H9 (cell line): ENCODE measurements at regions not wholly inside any gene's neighbourhood (a gene's known extent, or its start where the extent isn't known, plus 50 kb on each side); places are given as distances from the start of the nearest gene placed in this dataset.

Source experiments
- DNase-seq: peaks from one replicate; pipeline ENCODE4 v3.0.0-alpha.2; 2017
- H2AFZ ChIP-seq: one replicate; pipeline ENCODE4 v1.6.1; 2013; ENCODE audit warnings: mild to moderate bottlenecking, low read length, control low read depth, moderate library complexity
- H2AK5ac ChIP-seq: 2 replicates; pipeline ENCODE4 v1.6.1; 2013; ENCODE audit warnings: low read length, control low read depth, mixed read lengths; ENCODE audit not compliant: insufficient read length
- H2BK120ac ChIP-seq: one replicate; pipeline ENCODE4 v1.6.1; 2013; ENCODE audit warnings: low read depth, mild to moderate bottlenecking, low read length, control low read depth, inconsistent platforms; ENCODE audit not compliant: poor library complexity, severe bottlenecking
- H2BK12ac ChIP-seq: 2 replicates; pipeline ENCODE4 v1.6.1; 2013; ENCODE audit warnings: low read length, control low read depth, mixed read lengths, low read depth; ENCODE audit not compliant: insufficient read length
- H2BK15ac ChIP-seq: 2 replicates; pipeline ENCODE4 v1.6.1; 2013; ENCODE audit warnings: low read depth, low read length, control low read depth
- H2BK20ac ChIP-seq: one replicate; pipeline ENCODE4 v1.6.1; 2013; ENCODE audit warnings: low read depth, mild to moderate bottlenecking, low read length, control low read depth, inconsistent platforms; ENCODE audit not compliant: poor library complexity, severe bottlenecking
- H2BK5ac ChIP-seq: 2 replicates; pipeline ENCODE4 v1.6.1; 2013; ENCODE audit warnings: low read length, control low read depth, mixed read lengths; ENCODE audit not compliant: insufficient read length
- H3K14ac ChIP-seq: 2 replicates; pipeline ENCODE4 v1.6.1; 2013; ENCODE audit warnings: low read length, control low read depth; ENCODE audit not compliant: insufficient read depth
- H3K18ac ChIP-seq: 2 replicates; pipeline ENCODE4 v1.6.1; 2013; ENCODE audit warnings: low read depth, mild to moderate bottlenecking, mixed read lengths, low read length, control low read depth; ENCODE audit not compliant: insufficient read length
- H3K23ac ChIP-seq: 2 replicates; pipeline ENCODE4 v1.6.1; 2013; ENCODE audit warnings: low read length, control low read depth, mixed read lengths, low read depth; ENCODE audit not compliant: insufficient read length
- H3K23me2 ChIP-seq: 2 replicates; pipeline ENCODE4 v1.6.1; 2013; ENCODE audit warnings: low read depth, mild to moderate bottlenecking, mixed read lengths, low read length, control low read depth; ENCODE audit not compliant: insufficient read length, poor library complexity, severe bottlenecking
- H3K27ac ChIP-seq: 2 replicates; pipeline ENCODE4 v1.5.1; 2013; ENCODE audit warnings: low read length, control low read depth, mixed read lengths, low read depth; ENCODE audit not compliant: insufficient read length
- H3K27me3 ChIP-seq: 2 replicates; pipeline ENCODE4 v1.6.1; 2013; ENCODE audit warnings: low read length, control low read depth, inconsistent platforms; ENCODE audit not compliant: insufficient read depth
- H3K4ac ChIP-seq: 2 replicates; pipeline ENCODE4 v1.6.1; 2013; ENCODE audit warnings: low read depth, mild to moderate bottlenecking, control low read depth, inconsistent platforms, low read length, moderate library complexity
- H3K4me1 ChIP-seq: 2 replicates; pipeline ENCODE4 v1.6.1; 2013; ENCODE audit warnings: low read length, control low read depth, inconsistent platforms; ENCODE audit not compliant: insufficient read depth
- H3K4me2 ChIP-seq: 2 replicates; pipeline ENCODE4 v1.6.1; 2013; ENCODE audit warnings: low read length, control low read depth, mixed read lengths; ENCODE audit not compliant: insufficient read length, insufficient read depth
- H3K56ac ChIP-seq: 2 replicates; pipeline ENCODE4 v1.6.1; 2013; ENCODE audit warnings: low read depth, mild to moderate bottlenecking, mixed read lengths, low read length, control low read depth; ENCODE audit not compliant: insufficient read length
- H3K79me1 ChIP-seq: 2 replicates; pipeline ENCODE4 v1.6.1; 2013; ENCODE audit warnings: low read depth, mild to moderate bottlenecking, moderate library complexity, low read length, control low read depth, inconsistent platforms; ENCODE audit not compliant: insufficient read depth, poor library complexity, severe bottlenecking
- H3K79me2 ChIP-seq: 2 replicates; pipeline ENCODE4 v1.6.1; 2013; ENCODE audit warnings: low read length, control low read depth, inconsistent platforms; ENCODE audit not compliant: insufficient read depth
- H3K9ac ChIP-seq: 2 replicates; pipeline ENCODE4 v1.6.1; 2013; ENCODE audit warnings: low read length, control low read depth, mixed read lengths; ENCODE audit not compliant: insufficient read length; ENCODE audit errors: extremely low read depth
- H3K9me3 ChIP-seq: one replicate; pipeline ENCODE4 v1.6.1; 2013; ENCODE audit warnings: low read depth, low read length, inconsistent platforms; ENCODE audit not compliant: control insufficient read depth
- H3T11ph ChIP-seq: one replicate; pipeline ENCODE4 v1.6.1; 2013; ENCODE audit warnings: mild to moderate bottlenecking, low read length, control low read depth, inconsistent platforms
- H4K20me1 ChIP-seq: one replicate; pipeline ENCODE4 v1.6.1; 2013; ENCODE audit not compliant: control insufficient read depth, insufficient read length, insufficient read depth
- H4K5ac ChIP-seq: 2 replicates; pipeline ENCODE4 v1.6.1; 2013; ENCODE audit warnings: low read depth, mild to moderate bottlenecking, mixed read lengths, low read length, control low read depth; ENCODE audit not compliant: insufficient read length
- H4K8ac ChIP-seq: replicated peaks from 2 replicates; pipeline ENCODE4 v1.6.1; 2013; ENCODE audit warnings: low read length, control low read depth, mixed read lengths, low read depth; ENCODE audit not compliant: insufficient read length
- H4K91ac ChIP-seq: 2 replicates; pipeline ENCODE4 v1.6.1; 2013; ENCODE audit warnings: low read depth, mild to moderate bottlenecking, moderate library complexity, mixed read lengths, low read length, control low read depth; ENCODE audit not compliant: insufficient read length
- H3K27ac Mint-ChIP-seq, 3 experiments: 2 replicates in 2 of 3; 3 replicates in 1 of 3; pipeline ENCODE4 v1.8.0; 2020 to 2021; ENCODE audit warnings: mixed read lengths in 3 of 3, mild to moderate bottlenecking in 1 of 3, moderate library complexity in 1 of 3
- H3K27me3 Mint-ChIP-seq: 2 replicates; pipeline ENCODE4 v1.8.0; 2021; ENCODE audit warnings: low read depth, mild to moderate bottlenecking, moderate library complexity, mixed read lengths
- H3K36me3 Mint-ChIP-seq, 3 experiments: 2 replicates in 2 of 3; 3 replicates in 1 of 3; pipeline ENCODE4 v1.8.0; 2020 to 2021; ENCODE audit warnings: low read depth in 3 of 3, mixed read lengths in 3 of 3; ENCODE audit not compliant: insufficient read depth in 1 of 3
- H3K4me1 Mint-ChIP-seq, 2 experiments: 2 replicates each; pipeline ENCODE4 v1.8.0; 2020; ENCODE audit warnings: mixed read lengths in 2 of 2
- H3K4me3 Mint-ChIP-seq, 2 experiments: 2 replicates in 1 of 2; 3 replicates in 1 of 2; pipeline ENCODE4 v1.8.0; 2020 to 2021; ENCODE audit warnings: mild to moderate bottlenecking in 2 of 2, mixed read lengths in 2 of 2, moderate library complexity in 1 of 2
- H3K9me3 Mint-ChIP-seq, 2 experiments: 2 replicates in 1 of 2; 3 replicates in 1 of 2; pipeline ENCODE4 v1.8.0; 2020; ENCODE audit warnings: mild to moderate bottlenecking in 2 of 2, mixed read lengths in 2 of 2, moderate library complexity in 1 of 2
- WGBS: extraction: QIAGEN DNeasy Blood & Tissue Kit; methylation state at CpG from one replicate; pipeline ENCODE4 v1.1.7; 2013; ENCODE audit warnings: missing lambda C conversion rate, low lambda C conversion rate, mixed read lengths; ENCODE audit not compliant: insufficient read length; ENCODE audit errors: extremely low coverage; 5-methylcytosine and 5-hydroxymethylcytosine counted together
- TF ChIP-seq, protein P1 (sequence below): fragments of 200-600 bp; sonication (generic); conservative IDR thresholded peaks from 3 replicates; pipeline ENCODE4 v1.8.0; 2021; ENCODE audit warnings: antibody characterized with exemption, mild to moderate bottlenecking

DNA sequence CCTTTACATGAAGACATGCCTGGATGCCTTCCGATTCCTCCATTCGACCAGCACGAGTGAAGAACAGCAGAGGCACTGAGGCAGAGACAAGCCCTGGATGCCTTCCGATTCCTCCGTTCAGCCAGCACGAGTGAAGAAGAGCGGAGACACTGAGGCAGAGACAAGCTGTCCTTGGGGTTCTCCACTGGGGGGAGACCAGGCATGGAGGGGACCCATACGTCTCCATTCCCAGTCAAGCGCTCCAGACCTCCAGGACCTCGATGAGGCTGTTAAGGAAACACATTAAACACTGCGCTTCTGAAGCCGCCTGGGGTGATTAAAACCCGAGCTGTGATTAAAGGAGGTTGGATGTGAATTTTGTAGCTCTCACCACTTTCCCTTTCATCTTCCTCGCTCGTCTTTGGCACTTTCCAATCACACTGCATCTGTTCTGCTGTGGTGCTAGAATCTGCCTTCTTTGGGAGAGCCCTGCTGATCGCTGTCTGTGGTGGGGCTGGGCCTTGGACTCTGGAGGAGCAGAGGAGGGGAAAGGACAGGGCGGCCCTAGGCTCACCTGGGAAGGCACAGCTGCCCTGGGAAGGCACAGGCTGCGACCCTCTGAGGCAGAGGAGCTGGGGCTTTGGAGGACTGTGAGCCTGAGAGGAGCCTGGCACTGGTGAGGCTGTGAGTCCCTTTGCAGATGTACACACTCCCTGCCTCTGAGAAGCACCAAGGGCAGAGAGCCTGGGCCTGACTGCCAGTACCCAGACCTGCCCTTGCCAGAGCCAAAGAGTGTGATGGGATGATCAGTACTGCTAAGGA lies 463.1 kb upstream of the HS6ST1 start:
- Histone ChIP-seq H3K23me2 (no peaks in the 10 kb centered on the region), H2BK15ac (no peak overlapping the region), H4K8ac (no peak overlapping the region), H3K4me2 (no peak overlapping the region), H2BK20ac (no peak overlapping the region), H3K4me1 (no peaks in the 10 kb centered on the region), H3K56ac (no peak overlapping the region), H3K27me3 (no peaks in the 10 kb centered on the region), H3K14ac (no peak overlapping the region), H4K91ac (no peak overlapping the region), H2BK12ac (no peak overlapping the region), H3K27ac (no peak overlapping the region), H2BK120ac (no peak overlapping the region), H2BK5ac (no peak overlapping the region), H3K9ac (no peak overlapping the region), H3K18ac (no peak overlapping the region), H3K79me2 (no peaks in the 10 kb centered on the region), H3K9me3 (no peaks in the 10 kb centered on the region), H3K4ac (no peak overlapping the region), H3K79me1 (no peaks in the 10 kb centered on the region), H4K20me1 (no peaks in the 10 kb centered on the region), H3K23ac (no peak overlapping the region), H2AK5ac (no peak overlapping the region), H3T11ph (no peak overlapping the region), H2AFZ (no peak overlapping the region), H4K5ac (no peak overlapping the region)
- Mint-ChIP-seq H3K27me3 (peaks cover 4% of the 10 kb centered on the region; the same call in 1 of the 2 replicates), H3K9me3 (no peaks in the 10 kb centered on the region), H3K36me3 (no peaks in the 10 kb centered on the region), H3K4me1 (peaks cover 10 to 11% of the 10 kb centered on the region in 2 experiments), H3K27ac (no peak overlapping the region; a peak in 1 of 7 replicates), H3K4me3 (no peak overlapping the region)
- TF ChIP-seq, protein P1, sequence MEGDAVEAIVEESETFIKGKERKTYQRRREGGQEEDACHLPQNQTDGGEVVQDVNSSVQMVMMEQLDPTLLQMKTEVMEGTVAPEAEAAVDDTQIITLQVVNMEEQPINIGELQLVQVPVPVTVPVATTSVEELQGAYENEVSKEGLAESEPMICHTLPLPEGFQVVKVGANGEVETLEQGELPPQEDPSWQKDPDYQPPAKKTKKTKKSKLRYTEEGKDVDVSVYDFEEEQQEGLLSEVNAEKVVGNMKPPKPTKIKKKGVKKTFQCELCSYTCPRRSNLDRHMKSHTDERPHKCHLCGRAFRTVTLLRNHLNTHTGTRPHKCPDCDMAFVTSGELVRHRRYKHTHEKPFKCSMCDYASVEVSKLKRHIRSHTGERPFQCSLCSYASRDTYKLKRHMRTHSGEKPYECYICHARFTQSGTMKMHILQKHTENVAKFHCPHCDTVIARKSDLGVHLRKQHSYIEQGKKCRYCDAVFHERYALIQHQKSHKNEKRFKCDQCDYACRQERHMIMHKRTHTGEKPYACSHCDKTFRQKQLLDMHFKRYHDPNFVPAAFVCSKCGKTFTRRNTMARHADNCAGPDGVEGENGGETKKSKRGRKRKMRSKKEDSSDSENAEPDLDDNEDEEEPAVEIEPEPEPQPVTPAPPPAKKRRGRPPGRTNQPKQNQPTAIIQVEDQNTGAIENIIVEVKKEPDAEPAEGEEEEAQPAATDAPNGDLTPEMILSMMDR: no peak
- DNase-seq: peak; percentile 19
- no CpG with 5 or more reads among the region's 18 CpGs for whole genome bisulfite sequencing
